HepG2 (cell line): ENCODE measurements at regions not wholly inside any gene's neighbourhood (a gene's known extent, or its start where the extent isn't known, plus 50 kb on each side); places are given as distances from the start of the nearest gene placed in this dataset.

Experiments used
- HMGA1 ChIP-seq: sonication (generic); formaldehyde crosslinking; conservative IDR thresholded peaks from 2 replicates; pipeline ENCODE4 v1.4.0; 2020; ENCODE audit warnings: missing genetic modification reagents
- HNRNPH1 ChIP-seq: fragments of 200-400 bp; formaldehyde crosslinking; optimal IDR thresholded peaks from 2 replicates; pipeline ENCODE3; 2017; ENCODE audit warnings: mild to moderate bottlenecking, low read depth, low read length
- IRX3 ChIP-seq: sonication (generic); formaldehyde crosslinking; IDR thresholded peaks from 2 replicates; pipeline ENCODE4 v1.8.1; 2023; ENCODE audit warnings: mild to moderate bottlenecking, low read depth, missing genetic modification reagents, borderline replicate concordance
- TCF7L2 ChIP-seq: IDR thresholded peaks from 2 replicates; pipeline ENCODE4 v1.6.1; 2011; ENCODE audit warnings: mild to moderate bottlenecking, low read depth, low read length, moderate library complexity
- THAP8 ChIP-seq: sonication (generic); formaldehyde crosslinking; IDR thresholded peaks from 2 replicates; pipeline ENCODE4 v1.5.1; 2020; ENCODE audit warnings: missing genetic modification reagents, mild to moderate bottlenecking, borderline replicate concordance
- ZHX2 ChIP-seq, 2 experiments: sonication (generic) in 1 of 2; formaldehyde crosslinking in 1 of 2; IDR thresholded peaks; 2 replicates each; pipeline versions ENCODE4 v1.6.1 to v1.9.0; 2014 to 2022; ENCODE audit warnings: antibody characterized with exemption in 1 of 2, borderline replicate concordance in 1 of 2, inconsistent platforms in 1 of 2, low read depth in 1 of 2, missing genetic modification reagents in 1 of 2
- ZNF160 ChIP-seq: sonication (generic); formaldehyde crosslinking; IDR thresholded peaks from 2 replicates; pipeline ENCODE4 v1.8.0; 2022; ENCODE audit warnings: mild to moderate bottlenecking, inconsistent platforms, missing genetic modification reagents
- ZNF280D ChIP-seq: sonication (generic); formaldehyde crosslinking; IDR thresholded peaks from 2 replicates; pipeline ENCODE4 v1.5.1; 2020; ENCODE audit warnings: mild to moderate bottlenecking, missing genetic modification reagents

- TF ChIP-seq ZNF280D (CRISPR knock-in tag): no peak
- TF ChIP-seq TCF7L2: no peak
- TF ChIP-seq HMGA1 (CRISPR knock-in tag): no peak
- TF ChIP-seq ZNF160 (CRISPR knock-in tag): no peak
- TF ChIP-seq ZHX2 (IDR thresholded peaks at IDR 0.05; ENCODE audit: low read depth): no peak
- TF ChIP-seq ZHX2 (CRISPR knock-in tag; IDR thresholded peaks at IDR 0.05; ENCODE audit: borderline replicate concordance): no peak
- no peak for TF ChIP-seq IRX3 (CRISPR knock-in tag)
- TF ChIP-seq HNRNPH1: no peak
- no peak for TF ChIP-seq THAP8 (CRISPR knock-in tag)
Measured at GRCh38 chr10:124186956-124187355, 93.6 kb upstream of the CHST15 start (continued).
